ENCODE measurements at regions not wholly inside any gene's neighbourhood (a gene's known extent, or its start where the extent isn't known, plus 50 kb on each side); places are given as distances from the start of the nearest gene placed in this dataset.
"Not testable (repeated sequence)": the region's sequence is repeated elsewhere in the genome, so short reads cannot be mapped to it uniquely, and the experiment has no call there.

DNA sequence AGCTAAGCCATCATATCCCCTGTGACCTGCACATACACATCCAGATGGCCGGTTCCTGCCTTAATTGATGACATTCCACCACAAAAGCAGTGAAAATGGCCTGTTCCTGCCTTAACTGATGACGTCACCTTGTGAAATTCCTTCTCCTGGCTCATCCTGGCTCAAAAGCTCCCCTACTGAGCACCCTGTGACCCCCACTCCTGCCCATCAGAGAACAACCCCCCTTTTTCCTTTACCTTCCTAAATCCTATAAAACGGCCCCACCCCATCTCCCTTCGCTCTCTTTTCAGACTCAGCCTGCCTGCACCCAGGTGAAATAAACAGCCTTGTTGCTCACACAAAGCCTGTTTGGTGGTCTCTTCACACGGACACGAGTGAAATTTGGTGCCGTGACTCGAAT is 543.8 kb upstream of the HTR2C start:
- TF ChIP-seq, protein P1, sequence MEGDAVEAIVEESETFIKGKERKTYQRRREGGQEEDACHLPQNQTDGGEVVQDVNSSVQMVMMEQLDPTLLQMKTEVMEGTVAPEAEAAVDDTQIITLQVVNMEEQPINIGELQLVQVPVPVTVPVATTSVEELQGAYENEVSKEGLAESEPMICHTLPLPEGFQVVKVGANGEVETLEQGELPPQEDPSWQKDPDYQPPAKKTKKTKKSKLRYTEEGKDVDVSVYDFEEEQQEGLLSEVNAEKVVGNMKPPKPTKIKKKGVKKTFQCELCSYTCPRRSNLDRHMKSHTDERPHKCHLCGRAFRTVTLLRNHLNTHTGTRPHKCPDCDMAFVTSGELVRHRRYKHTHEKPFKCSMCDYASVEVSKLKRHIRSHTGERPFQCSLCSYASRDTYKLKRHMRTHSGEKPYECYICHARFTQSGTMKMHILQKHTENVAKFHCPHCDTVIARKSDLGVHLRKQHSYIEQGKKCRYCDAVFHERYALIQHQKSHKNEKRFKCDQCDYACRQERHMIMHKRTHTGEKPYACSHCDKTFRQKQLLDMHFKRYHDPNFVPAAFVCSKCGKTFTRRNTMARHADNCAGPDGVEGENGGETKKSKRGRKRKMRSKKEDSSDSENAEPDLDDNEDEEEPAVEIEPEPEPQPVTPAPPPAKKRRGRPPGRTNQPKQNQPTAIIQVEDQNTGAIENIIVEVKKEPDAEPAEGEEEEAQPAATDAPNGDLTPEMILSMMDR (IDR thresholded peaks at IDR 0.05): not testable (repeated sequence)
- not testable (repeated sequence) for TF ChIP-seq POLR2A, POLR2AphosphoS5 (IDR thresholded peaks at IDR 0.05)
